IMR-90 (cell line): ENCODE measurements at regions not wholly inside any gene's neighbourhood (a gene's known extent, or its start where the extent isn't known, plus 50 kb on each side); places are given as distances from the start of the nearest gene placed in this dataset.

Source experiments
- ATAC-seq: fragments of 200-7000 bp; cut with Tn5 transposase; 2 replicates; pipeline ENCODE4 v1.9.1; 2020; ENCODE audit warnings: low read depth, mild to moderate bottlenecking, moderate library complexity
- BruUV-seq: library from RNA; stranded (reverse); fragments of 400-500 nt; replicated peaks from 2 replicates; lab custom pipeline; 2021; lab: Mats Ljungman, UMichigan
- CTCF ChIA-PET: fragments of 300-600 bp; formaldehyde crosslinking; extraction: SDS; loops from one replicate; lab custom pipeline; 2021; ENCODE audit warnings: antibody characterized with exemption; lab: Yijun Ruan, JAX
- POLR2A ChIA-PET: fragments of 300-600 bp; sonication (Branson Sonifier 250); formaldehyde crosslinking; loops from one replicate; lab custom pipeline; 2022; ENCODE audit warnings: antibody characterized with exemption; ENCODE audit not compliant: unreplicated experiment; lab: Charles Lee
- DNase-seq: peaks from one replicate; pipeline ENCODE4 v3.0.0; 2013
- H2AFZ ChIP-seq: replicated peaks from 2 replicates; pipeline ENCODE3; 2013; ENCODE audit warnings: low read length, mild to moderate bottlenecking; ENCODE audit not compliant: poor library complexity
- H2AK5ac ChIP-seq: 2 replicates; pipeline ENCODE4 v1.6.1; 2013; ENCODE audit warnings: low read depth, low read length, inconsistent platforms
- H2AK9ac ChIP-seq: replicated peaks from 2 replicates; pipeline ENCODE3; 2013; ENCODE audit warnings: mild to moderate bottlenecking, low read depth, low read length, moderate library complexity; ENCODE audit not compliant: poor library complexity
- H2BK120ac ChIP-seq: 2 replicates; pipeline ENCODE4 v1.6.1; 2013; ENCODE audit warnings: low read depth, low read length, inconsistent platforms
- H2BK15ac ChIP-seq: 3 replicates; pipeline ENCODE4 v1.6.1; 2013; ENCODE audit warnings: low read depth, low read length, inconsistent platforms
- H2BK20ac ChIP-seq: 2 replicates; pipeline ENCODE4 v1.6.1; 2013; ENCODE audit warnings: low read depth, mild to moderate bottlenecking, inconsistent platforms, low read length, moderate library complexity
- H2BK5ac ChIP-seq: 2 replicates; pipeline ENCODE4 v1.6.1; 2013; ENCODE audit warnings: mild to moderate bottlenecking, low read depth, low read length, inconsistent platforms; ENCODE audit not compliant: poor library complexity, severe bottlenecking
- H3K14ac ChIP-seq: replicated peaks from 2 replicates; pipeline ENCODE4 v1.6.1; 2013; ENCODE audit warnings: low read depth, low read length, inconsistent platforms
- H3K18ac ChIP-seq: 2 replicates; pipeline ENCODE4 v1.6.1; 2013; ENCODE audit warnings: low read depth, low read length, control low read depth
- H3K23ac ChIP-seq: 2 replicates; pipeline ENCODE4 v1.6.1; 2013; ENCODE audit warnings: low read depth, low read length, inconsistent platforms
- H3K27ac ChIP-seq: 2 replicates; pipeline ENCODE4 v1.5.1; 2013; ENCODE audit warnings: mild to moderate bottlenecking, control low read depth, low read length; ENCODE audit not compliant: insufficient read depth
- H3K27me3 ChIP-seq: 2 replicates; pipeline ENCODE4 v1.6.1; 2013; ENCODE audit warnings: low read length; ENCODE audit not compliant: control insufficient read depth, insufficient read depth
- H3K36me3 ChIP-seq: 2 replicates; pipeline ENCODE4 v1.6.1; 2013; ENCODE audit warnings: low read length, mixed read lengths; ENCODE audit not compliant: control insufficient read depth, insufficient read depth
- H3K4ac ChIP-seq: 2 replicates; pipeline ENCODE4 v1.6.1; 2013; ENCODE audit warnings: low read depth, low read length, inconsistent platforms
- H3K4me1 ChIP-seq: 2 replicates; pipeline ENCODE4 v1.6.1; 2013; ENCODE audit warnings: low read length, mixed read lengths; ENCODE audit not compliant: control insufficient read depth, insufficient read depth
- H3K4me2 ChIP-seq: 2 replicates; pipeline ENCODE4 v1.6.1; 2013; ENCODE audit warnings: low read depth, mild to moderate bottlenecking, control low read depth, low read length, moderate library complexity
- H3K4me3 ChIP-seq: 2 replicates; pipeline ENCODE4 v1.5.1; 2013; ENCODE audit warnings: low read depth, mild to moderate bottlenecking, control low read depth, low read length, moderate library complexity; ENCODE audit not compliant: insufficient read depth
- H3K56ac ChIP-seq: 2 replicates; pipeline ENCODE4 v1.6.1; 2013; ENCODE audit warnings: low read length, inconsistent platforms; ENCODE audit not compliant: insufficient read depth; ENCODE audit errors: extremely low read depth
- H3K79me1 ChIP-seq, 2 experiments: 2 replicates each; pipeline ENCODE4 v1.6.1; 2013; ENCODE audit warnings: low read length in 2 of 2, inconsistent platforms in 1 of 2, low read depth in 1 of 2
- H3K9ac ChIP-seq: 2 replicates; pipeline ENCODE4 v1.6.1; 2013; ENCODE audit warnings: low read depth, low read length, control low read depth
- H3K9me1 ChIP-seq: 2 replicates; pipeline ENCODE4 v1.6.1; 2013; ENCODE audit warnings: low read length, inconsistent platforms; ENCODE audit not compliant: insufficient read depth
- H3K9me3 ChIP-seq: 2 replicates; pipeline ENCODE4 v1.6.1; 2013; ENCODE audit warnings: low read length; ENCODE audit not compliant: control insufficient read depth, insufficient read depth
- H4K20me1 ChIP-seq: 2 replicates; pipeline ENCODE4 v1.6.1; 2013; ENCODE audit warnings: low read length, inconsistent platforms; ENCODE audit not compliant: insufficient read depth
- H4K5ac ChIP-seq: 2 replicates; pipeline ENCODE4 v1.6.1; 2013; ENCODE audit warnings: mild to moderate bottlenecking, low read depth, low read length, control low read depth
- H4K8ac ChIP-seq, 2 experiments: 2 replicates each; pipeline ENCODE4 v1.6.1; 2013; ENCODE audit warnings: low read depth in 2 of 2, low read length in 2 of 2, control low read depth in 1 of 2, inconsistent platforms in 1 of 2
- H4K91ac ChIP-seq: 2 replicates; pipeline ENCODE4 v1.6.1; 2013; ENCODE audit warnings: low read depth, low read length, inconsistent platforms; ENCODE audit not compliant: insufficient read depth
- BHLHE40 ChIP-seq: fragments of 150-350 bp; IDR thresholded peaks from 2 replicates; pipeline ENCODE4 v1.6.1; 2016; ENCODE audit warnings: mild to moderate bottlenecking, low read depth, low read length
- CEBPB ChIP-seq: IDR thresholded peaks from 2 replicates; pipeline ENCODE4 v1.6.1; 2012; ENCODE audit warnings: low read depth, low read length, improper control_type of control experiment
- ELK1 ChIP-seq: fragments of 150-350 bp; IDR thresholded peaks from 2 replicates; pipeline ENCODE4 v1.6.1; 2016; ENCODE audit warnings: low read depth, mild to moderate bottlenecking, low read length, moderate library complexity, borderline replicate concordance
- MAFK ChIP-seq: IDR thresholded peaks from 2 replicates; pipeline ENCODE4 v1.6.1; 2012; ENCODE audit warnings: low read depth, low read length, improper control_type of control experiment
- MAZ ChIP-seq: IDR thresholded peaks from 2 replicates; pipeline ENCODE4 v1.6.1; 2012; ENCODE audit warnings: low read depth, mild to moderate bottlenecking, low read length, improper control_type of control experiment, moderate library complexity, borderline replicate concordance
- MXI1 ChIP-seq: IDR thresholded peaks from 2 replicates; pipeline ENCODE4 v1.6.1; 2012; ENCODE audit warnings: low read depth, mild to moderate bottlenecking, low read length, moderate library complexity, borderline replicate concordance
- NFE2L2 ChIP-seq: fragments of 150-350 bp; IDR thresholded peaks from 2 replicates; pipeline ENCODE4 v1.6.1; 2016; ENCODE audit warnings: low read depth, mild to moderate bottlenecking, low read length
- RCOR1 ChIP-seq: IDR thresholded peaks from 2 replicates; pipeline ENCODE4 v1.6.1; 2012; ENCODE audit warnings: mild to moderate bottlenecking, low read length, improper control_type of control experiment; ENCODE audit not compliant: insufficient replicate concordance
- RFX5 ChIP-seq: IDR thresholded peaks from 2 replicates; pipeline ENCODE4 v1.8.0; 2012; ENCODE audit warnings: low read depth, mild to moderate bottlenecking, low read length, moderate library complexity
- USF2 ChIP-seq: fragments of 150-350 bp; IDR thresholded peaks from 2 replicates; pipeline ENCODE4 v1.6.1; 2017; ENCODE audit warnings: mild to moderate bottlenecking, antibody characterized with exemption, low read length, low read depth
- WGBS, 2 experiments: methylation state at CpG; one replicate each; pipeline versions ENCODE4 v1.1.5 to v1.1.7; 2013; ENCODE audit warnings: missing lambda C conversion rate in 2 of 2; ENCODE audit not compliant: insufficient read length in 1 of 2; ENCODE audit errors: extremely low coverage in 2 of 2; 5-methylcytosine and 5-hydroxymethylcytosine counted together
- dilution Hi-C: fragments of 300-500 bp; cut with HindIII; formaldehyde crosslinking; loops from one replicate; pipeline ENCODE4 v1.14.3; 2018; ENCODE audit warnings: low sequenced_read_pairs; ENCODE audit not compliant: unreplicated experiment
- in situ Hi-C: fragments of 300-500 bp; cut with MboI; formaldehyde crosslinking; loops from 3 replicates; pipeline ENCODE4 v1.14.3; 2019; ENCODE audit warnings: low sequenced_read_pairs, inconsistent platforms, mixed read lengths
- intact Hi-C: fragments of 100-400 bp; cut with micrococcal nuclease; formaldehyde crosslinking; loops from 2 replicates; pipeline ENCODE4 v1.10.0; 2022
- TF ChIP-seq, protein P1 (sequence below): conservative IDR thresholded peaks from 2 replicates; pipeline ENCODE4 v1.5.1; 2012; ENCODE audit warnings: mild to moderate bottlenecking, low read depth, low read length, improper control_type of control experiment

- H4K8ac ChIP-seq, result no peak overlapping the region
- no peak overlapping the region for H2AFZ ChIP-seq
- no peak overlapping the region for H2BK5ac ChIP-seq
- H4K91ac ChIP-seq, result no peak overlapping the region
- no peak overlapping the region for H2BK15ac ChIP-seq
- no peak overlapping the region for H3K23ac ChIP-seq
- no peak overlapping the region for H2AK9ac ChIP-seq
- dilution Hi-C loops (no loop called here), intact Hi-C loops (no loop called here), in situ Hi-C loops (no loop called here)
- no peak overlapping the region for H3K27ac ChIP-seq
- H3K79me1 ChIP-seq, result no peaks in the 10 kb centered on the region
- no peaks in the 10 kb centered on the region for H3K9me1 ChIP-seq
- H3K56ac ChIP-seq, result no peak overlapping the region
- no TSS peak for BruUV-seq
- H3K4me3 ChIP-seq, result no peak overlapping the region
- no peak overlapping the region for H2AK5ac ChIP-seq
- H3K18ac ChIP-seq, result no peak overlapping the region
- no peak overlapping the region for H3K4ac ChIP-seq
- H3K4me2 ChIP-seq, result no peak overlapping the region
- H2BK120ac ChIP-seq, result no peak overlapping the region
- H4K5ac ChIP-seq, result no peak overlapping the region
- no CpG with 5 or more reads among the region's 3 CpGs for WGBS, 2 experiments
- no peaks in the 10 kb centered on the region for H3K27me3 ChIP-seq
- H3K36me3 ChIP-seq, result no peaks in the 10 kb centered on the region
- H3K9me3 ChIP-seq, result no peaks in the 10 kb centered on the region
- no peaks in the 10 kb centered on the region for H3K4me1 ChIP-seq
- ChIA-PET CTCF (no interaction called here), POLR2A (no interaction called here)
- no peaks in the 10 kb centered on the region for H4K20me1 ChIP-seq
- ATAC-seq, result no peak
- TF ChIP-seq BHLHE40 (no peak), RCOR1 (no peak), NFE2L2 (no peak), USF2 (no peak), ELK1 (no peak), MAFK (no peak), MAZ (no peak), CEBPB (no peak), RFX5 (no peak), MXI1 (no peak)
- TF ChIP-seq, protein P1, sequence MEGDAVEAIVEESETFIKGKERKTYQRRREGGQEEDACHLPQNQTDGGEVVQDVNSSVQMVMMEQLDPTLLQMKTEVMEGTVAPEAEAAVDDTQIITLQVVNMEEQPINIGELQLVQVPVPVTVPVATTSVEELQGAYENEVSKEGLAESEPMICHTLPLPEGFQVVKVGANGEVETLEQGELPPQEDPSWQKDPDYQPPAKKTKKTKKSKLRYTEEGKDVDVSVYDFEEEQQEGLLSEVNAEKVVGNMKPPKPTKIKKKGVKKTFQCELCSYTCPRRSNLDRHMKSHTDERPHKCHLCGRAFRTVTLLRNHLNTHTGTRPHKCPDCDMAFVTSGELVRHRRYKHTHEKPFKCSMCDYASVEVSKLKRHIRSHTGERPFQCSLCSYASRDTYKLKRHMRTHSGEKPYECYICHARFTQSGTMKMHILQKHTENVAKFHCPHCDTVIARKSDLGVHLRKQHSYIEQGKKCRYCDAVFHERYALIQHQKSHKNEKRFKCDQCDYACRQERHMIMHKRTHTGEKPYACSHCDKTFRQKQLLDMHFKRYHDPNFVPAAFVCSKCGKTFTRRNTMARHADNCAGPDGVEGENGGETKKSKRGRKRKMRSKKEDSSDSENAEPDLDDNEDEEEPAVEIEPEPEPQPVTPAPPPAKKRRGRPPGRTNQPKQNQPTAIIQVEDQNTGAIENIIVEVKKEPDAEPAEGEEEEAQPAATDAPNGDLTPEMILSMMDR, result no peak
- H2BK20ac ChIP-seq, result no peak overlapping the region
- H3K14ac ChIP-seq, result no peak overlapping the region
- no peak for DNase-seq
- H3K9ac ChIP-seq, result no peak overlapping the region
These were observed 1110.4 kb upstream of the ADGRL3 start for GRCh38 chr4:60089546-60090273.
